H4 (cell line): ENCODE measurements at regions not wholly inside any gene's neighbourhood (a gene's known extent, or its start where the extent isn't known, plus 50 kb on each side); places are given as distances from the start of the nearest gene placed in this dataset.

Source experiments
- DNase-seq: peaks from one replicate; pipeline ENCODE4 v3.0.0-alpha.2; 2015; ENCODE audit warnings: low spot score

- DNase-seq = no peak
These were observed 123.0 kb upstream of the POU3F2 start for GRCh38 chr6:98711380-98711779.

GRCh38 chr6:98716341-98716740 is 118.0 kb upstream of the POU3F2 start:
- DNase-seq = no peak

GRCh38 chr6:98717322-98717877 is 117.0 kb upstream of the POU3F2 start:
- DNase-seq = no peak

- DNase-seq = no peak
These were observed 116.4 kb upstream of the POU3F2 start for GRCh38 chr6:98717988-98718387.

- DNase-seq = no peak
These were observed 109.8 kb upstream of the POU3F2 start for GRCh38 chr6:98724537-98724936.

GRCh38 chr6:98747273-98747672 is 87.1 kb upstream of the POU3F2 start:
- no peak for DNase-seq

GRCh38 chr6:98747960-98748359 is 86.4 kb upstream of the POU3F2 start:
- DNase-seq = no peak

- DNase-seq = no peak
These were observed 74.9 kb upstream of the POU3F2 start for GRCh38 chr6:98759459-98759858.

- peak; percentile 3 for DNase-seq
These were observed 69.9 kb upstream of the POU3F2 start for GRCh38 chr6:98764373-98764911.

GRCh38 chr6:98769546-98769945 is 64.8 kb upstream of the POU3F2 start:
- no peak for DNase-seq

GRCh38 chr6:98775205-98775604 is 59.2 kb upstream of the POU3F2 start:
- no peak for DNase-seq

GRCh38 chr6:98777762-98778161 is 56.6 kb upstream of the POU3F2 start:
- no peak for DNase-seq

GRCh38 chr6:98779618-98780017 is 54.8 kb upstream of the POU3F2 start:
- DNase-seq = no peak

GRCh38 chr6:98782772-98783171 is 51.6 kb upstream of the POU3F2 start:
- no peak for DNase-seq

- DNase-seq = no peak
These were observed 50.8 kb upstream of the POU3F2 start for GRCh38 chr6:98783578-98783977.
